Stimulated activated CD8-positive, alpha-beta memory T cell treated with anti-CD3 and anti-CD28 coated beads, Interleukin-4, amount 100 ng/mL, for 24 hours (primary cell): ENCODE measurements at regions not wholly inside any gene's neighbourhood (a gene's known extent, or its start where the extent isn't known, plus 50 kb on each side); places are given as distances from the start of the nearest gene placed in this dataset.

Source experiments
- DNase-seq: peaks from one replicate; pipeline ENCODE4 v3.0.0-alpha.2; 2020; ENCODE audit warnings: low read depth

GRCh38 chr5:4725594-4725993 is 414.5 kb upstream of the ADAMTS16 start:
- DNase-seq = no peak

- no peak for DNase-seq
These were observed 409.9 kb upstream of the ADAMTS16 start for GRCh38 chr5:4730279-4730678.

DNA sequence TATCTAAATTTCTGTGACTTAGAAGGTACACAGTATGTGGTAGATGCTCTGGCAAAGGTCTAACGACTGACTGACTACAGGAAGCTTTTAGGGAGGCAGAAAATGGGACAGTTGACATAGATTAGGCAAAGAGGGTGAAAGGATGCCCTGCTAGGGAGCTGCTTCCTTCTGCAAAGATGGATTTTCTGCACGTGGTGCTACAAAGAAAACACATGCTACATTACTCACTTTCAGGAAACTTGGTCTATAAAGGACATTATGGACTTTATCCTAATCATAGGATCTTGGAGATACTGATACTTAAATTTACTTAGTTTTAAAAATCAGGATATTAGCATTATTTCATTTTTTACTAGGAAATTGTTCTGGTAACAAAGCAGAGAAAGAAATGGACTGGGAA is 405.8 kb upstream of the ADAMTS16 start:
- DNase-seq = no peak

- no peak for DNase-seq
These were observed 404.9 kb upstream of the ADAMTS16 start for GRCh38 chr5:4735261-4735660.

DNA sequence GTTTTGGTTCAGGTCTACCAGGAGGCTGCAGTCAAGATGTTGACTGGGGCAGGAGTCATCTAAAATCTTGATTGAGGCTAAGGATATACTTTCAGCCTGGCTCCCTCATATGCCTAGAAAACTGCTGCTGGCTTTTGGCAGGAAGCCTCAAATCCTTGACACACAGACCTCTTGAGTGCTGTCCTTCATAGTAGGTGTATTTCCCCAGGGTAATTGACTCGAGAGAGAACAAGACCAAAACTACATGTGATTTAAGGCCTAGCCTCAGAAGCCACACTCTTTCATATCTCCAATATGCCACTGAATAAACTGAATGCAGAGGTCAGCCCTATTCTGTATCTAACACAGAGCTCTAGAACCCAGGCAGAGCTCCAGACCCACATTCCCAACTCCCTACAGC is 402.3 kb upstream of the ADAMTS16 start:
- DNase-seq = no peak

DNA sequence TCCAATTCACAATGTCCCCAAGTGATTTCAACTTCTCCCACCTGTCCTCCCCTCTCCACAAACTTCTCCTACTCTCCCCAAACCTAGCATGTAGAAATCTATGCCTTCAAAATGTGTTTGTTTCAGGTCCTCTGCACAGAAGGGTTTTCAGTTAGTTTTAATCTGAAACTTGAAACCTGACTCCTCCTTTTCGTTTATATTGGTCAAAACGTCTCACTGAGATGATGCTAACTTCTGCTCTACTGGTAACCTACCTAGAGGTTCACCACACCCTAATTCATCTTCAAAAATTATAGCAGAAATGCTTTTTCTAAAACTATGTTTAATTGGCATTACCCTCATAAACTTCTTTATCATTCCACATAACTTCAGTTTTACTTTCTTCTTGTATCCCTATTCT is 401.8 kb upstream of the ADAMTS16 start:
- DNase-seq = no peak

DNA sequence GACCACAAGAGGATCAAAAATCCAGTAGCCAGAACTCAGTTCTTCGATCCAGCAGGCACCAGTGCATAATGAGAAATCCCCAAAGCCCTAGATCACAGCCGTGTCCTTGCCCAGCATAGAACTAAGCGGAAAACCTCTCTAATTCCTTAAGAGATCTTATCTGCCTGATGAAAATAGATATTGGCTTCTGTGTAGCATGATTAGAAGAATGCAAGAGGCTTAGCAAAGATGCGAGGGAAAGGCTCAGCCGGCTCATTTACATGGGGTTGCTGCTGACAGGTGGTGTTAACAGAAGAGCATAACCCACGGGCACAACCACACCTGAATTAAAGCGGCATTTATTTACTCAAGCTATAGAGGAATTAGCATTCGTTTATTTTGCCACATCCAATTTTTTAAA is 400.0 kb upstream of the ADAMTS16 start:
- no peak for DNase-seq

GRCh38 chr5:4758550-4758949 is 381.6 kb upstream of the ADAMTS16 start:
- DNase-seq = no peak

DNA sequence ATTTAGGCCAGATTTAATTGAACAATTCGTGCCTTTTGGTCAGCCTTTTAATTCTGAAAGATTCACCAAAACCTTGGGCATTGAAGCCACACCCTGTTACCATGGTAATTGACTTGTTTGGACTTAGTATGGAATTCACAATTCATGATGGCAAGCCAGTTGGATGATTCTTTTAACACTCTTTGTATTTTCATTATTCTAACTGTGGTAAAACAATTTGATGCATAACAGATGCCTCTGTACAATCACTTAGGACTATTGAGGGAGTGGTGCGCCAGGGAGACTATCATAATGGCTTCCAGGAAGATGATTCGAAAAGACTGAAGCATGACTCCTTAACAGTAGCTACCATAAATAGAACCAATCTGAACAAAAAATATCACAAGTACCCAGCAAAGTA is 381.1 kb upstream of the ADAMTS16 start:
- no peak for DNase-seq

GRCh38 chr5:4762316-4762715 is 377.8 kb upstream of the ADAMTS16 start:
- no peak for DNase-seq

DNA sequence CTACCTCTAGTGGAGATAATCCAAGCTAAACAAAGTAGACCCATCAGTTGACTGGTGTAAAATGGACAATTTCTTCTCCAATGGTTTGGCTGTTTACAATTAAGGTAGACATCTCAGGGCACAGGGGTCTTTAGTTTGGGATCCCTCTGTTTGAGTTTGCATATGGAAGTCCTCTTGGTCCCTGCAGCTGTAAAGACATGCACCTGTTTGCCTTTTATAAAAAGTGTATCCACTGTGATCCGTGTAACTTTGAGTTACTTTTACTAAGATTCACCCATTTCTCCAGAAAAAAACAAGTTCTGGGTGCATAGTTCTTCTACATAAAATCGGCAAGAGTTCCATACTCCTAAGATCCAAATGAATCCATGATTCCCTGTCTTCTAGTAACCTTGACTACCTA is 374.7 kb upstream of the ADAMTS16 start:
- DNase-seq = no peak

- DNase-seq = no peak
These were observed 374.0 kb upstream of the ADAMTS16 start for GRCh38 chr5:4766101-4766500.

GRCh38 chr5:4772591-4772990 is 367.5 kb upstream of the ADAMTS16 start:
- no peak for DNase-seq

GRCh38 chr5:4773827-4774317 is 366.3 kb upstream of the ADAMTS16 start:
- DNase-seq = no peak

- no peak for DNase-seq
These were observed 362.7 kb upstream of the ADAMTS16 start for GRCh38 chr5:4777435-4777834.

- no peak for DNase-seq
These were observed 359.5 kb upstream of the ADAMTS16 start for GRCh38 chr5:4780633-4781032.

GRCh38 chr5:4781299-4781698 is 358.8 kb upstream of the ADAMTS16 start:
- no peak for DNase-seq

DNA sequence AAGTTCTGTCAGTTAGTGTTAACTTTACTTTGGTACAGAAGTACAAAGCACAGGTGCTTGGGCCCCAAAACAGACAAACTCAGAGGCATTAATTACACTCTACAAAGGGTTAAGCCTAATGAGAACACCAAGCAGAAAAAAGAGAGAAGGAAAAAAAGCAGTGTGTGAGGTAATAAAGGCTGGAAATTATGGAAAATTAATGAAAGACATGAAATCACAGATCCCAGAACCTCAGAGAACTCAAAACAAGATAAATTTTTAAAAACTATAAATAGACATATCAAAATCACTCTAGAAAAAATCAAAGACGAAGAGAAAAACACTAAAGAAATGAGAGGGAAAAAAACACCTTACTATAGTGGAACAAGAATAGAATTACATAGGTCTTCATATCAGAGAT is 354.2 kb upstream of the ADAMTS16 start:
- DNase-seq = no peak

DNA sequence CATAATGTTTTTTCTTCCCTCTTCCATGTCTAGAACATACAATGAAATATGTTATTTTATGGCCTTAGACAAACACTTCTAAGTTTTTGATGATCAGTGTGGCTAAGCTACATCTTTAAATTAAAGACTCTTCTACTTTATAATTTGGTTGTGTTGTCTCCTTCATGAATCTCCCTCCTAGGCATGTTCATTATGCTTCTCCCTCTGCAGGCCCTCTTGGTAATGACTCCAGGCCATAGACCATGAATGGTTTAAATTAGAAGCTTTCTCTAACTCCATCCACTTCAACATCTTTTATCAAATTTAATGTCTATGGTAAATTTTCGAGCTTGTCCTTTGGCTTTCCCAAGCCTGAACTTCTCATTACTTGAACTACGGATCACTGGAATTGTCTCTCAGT is 342.7 kb upstream of the ADAMTS16 start:
- DNase-seq = no peak

- DNase-seq = no peak
These were observed 338.1 kb upstream of the ADAMTS16 start for GRCh38 chr5:4802044-4802443.

DNA sequence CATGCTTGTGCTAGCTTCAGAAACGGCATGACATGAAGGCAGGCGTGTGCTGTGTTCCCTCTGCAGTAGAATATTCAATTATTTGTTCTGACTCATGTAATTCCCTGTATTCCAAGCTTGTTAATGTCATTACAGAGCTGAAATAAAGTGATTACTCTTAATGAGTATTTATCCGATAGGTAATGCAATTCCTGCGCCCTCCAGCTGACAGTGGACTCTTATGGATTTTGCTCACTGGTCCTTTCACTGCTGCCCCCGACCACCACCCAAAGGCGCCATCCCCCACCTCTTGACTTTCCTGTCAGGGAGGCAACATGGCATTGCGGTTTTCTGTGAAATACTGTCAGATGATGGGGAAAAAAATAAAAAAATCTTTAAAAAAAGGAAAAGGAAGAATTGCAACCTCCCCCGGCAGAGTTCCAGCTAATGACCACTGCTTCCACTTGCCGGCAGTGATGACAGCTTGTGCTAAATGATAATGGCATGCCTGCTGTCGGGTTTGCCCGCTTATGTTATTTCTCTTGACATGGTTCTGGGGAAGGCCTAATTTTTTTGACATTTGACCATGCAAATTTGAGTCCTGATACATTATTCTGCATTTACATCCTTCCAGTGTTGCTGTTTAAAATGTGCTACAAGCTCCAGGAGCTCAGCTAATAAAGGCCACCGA is 335.3 kb upstream of the ADAMTS16 start:
- no peak for DNase-seq

GRCh38 chr5:4815002-4815401 is 325.1 kb upstream of the ADAMTS16 start:
- DNase-seq = no peak

- DNase-seq = no peak
These were observed 322.4 kb upstream of the ADAMTS16 start for GRCh38 chr5:4817767-4818166.

GRCh38 chr5:4831325-4831724 is 308.8 kb upstream of the ADAMTS16 start:
- DNase-seq = no peak

DNA sequence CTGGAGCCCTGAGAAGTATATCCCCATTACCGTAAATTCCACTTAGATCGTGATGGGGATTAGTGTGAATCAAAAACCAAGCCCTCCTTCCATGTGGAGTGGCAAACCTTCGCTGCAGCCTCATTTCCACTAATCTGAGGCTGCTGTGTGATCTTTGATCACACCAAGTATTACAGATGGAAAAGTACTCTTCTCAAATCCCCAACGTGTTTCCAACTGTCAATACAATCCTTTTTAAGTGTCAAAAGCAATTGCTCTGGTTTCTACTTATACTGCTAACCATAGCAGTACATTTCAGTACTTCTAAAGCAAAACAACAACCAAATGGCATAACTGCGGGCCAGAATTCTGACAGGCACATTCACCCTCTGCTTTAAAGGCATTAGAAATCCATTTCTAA is 307.7 kb upstream of the ADAMTS16 start:
- DNase-seq = no peak
